ENCODE measurements at regions not wholly inside any gene's neighbourhood (a gene's known extent, or its start where the extent isn't known, plus 50 kb on each side); places are given as distances from the start of the nearest gene placed in this dataset.
A peak's percentile ranks its signal among the peaks of the same experiment; 100 is the strongest.
"Not testable (repeated sequence)": the region's sequence is repeated elsewhere in the genome, so short reads cannot be mapped to it uniquely, and the experiment has no call there.

DNA sequence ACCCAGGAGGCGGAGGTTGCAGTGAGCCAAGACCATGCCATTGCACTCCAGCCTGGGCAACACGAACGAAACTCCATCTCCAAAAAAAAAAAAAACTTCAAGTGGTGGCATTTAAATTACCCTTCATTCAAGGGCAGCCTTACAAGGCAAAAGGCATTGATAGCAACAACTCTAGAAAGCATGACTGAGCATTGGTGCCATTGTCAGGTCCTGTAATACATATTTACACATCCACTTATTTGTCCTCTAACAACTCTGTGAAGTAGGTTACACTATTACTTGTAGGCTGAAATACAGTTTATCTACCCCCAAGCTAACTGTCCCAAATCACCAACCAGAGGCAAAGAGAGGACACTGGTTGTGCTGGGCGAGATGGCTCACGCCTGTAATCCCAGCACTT, 52.7 kb upstream of the LARP1 start:
- no peak for DNase-seq

DNA sequence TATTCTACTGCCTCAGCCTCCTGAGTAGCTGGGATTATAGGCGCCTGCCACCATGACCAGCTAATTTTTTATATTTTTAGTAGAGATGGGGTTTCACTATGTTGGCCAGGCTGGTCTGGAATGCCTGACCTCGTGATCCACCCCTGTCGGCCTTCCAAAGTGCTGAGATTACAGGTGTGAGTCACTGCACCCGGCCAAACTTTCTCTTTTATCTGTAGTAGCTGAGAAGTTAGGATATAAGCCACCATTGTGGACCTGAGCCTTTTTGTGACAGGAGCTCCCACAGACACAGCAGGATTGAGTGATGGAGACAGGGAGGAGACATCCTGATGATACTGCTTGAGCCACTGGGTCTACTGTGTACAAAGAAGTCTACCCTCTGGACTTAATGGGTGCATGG, 53.5 kb upstream of the LARP1 start:
- not testable (repeated sequence) for DNase-seq

DNA sequence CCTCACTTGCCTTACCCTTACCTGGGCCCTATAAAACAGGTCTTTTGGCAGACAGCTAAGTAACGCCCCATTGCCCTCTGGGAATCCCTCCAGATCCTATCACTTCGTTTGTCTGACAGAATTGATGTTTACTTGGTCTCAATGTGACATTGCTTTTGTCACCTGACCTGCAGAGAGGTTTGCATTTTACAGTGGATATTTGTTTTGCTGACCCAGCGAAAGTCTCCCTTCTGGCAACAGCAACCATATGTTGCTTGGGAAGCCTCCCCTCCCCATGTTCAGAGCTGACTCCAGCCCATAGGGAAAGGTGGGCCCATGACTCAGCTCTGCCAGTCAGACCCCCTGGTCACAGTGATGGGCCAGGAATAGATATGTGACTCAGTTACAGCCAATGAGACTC, 54.0 kb upstream of the LARP1 start:
- DNase-seq, result no peak

- DNase-seq, result not testable (repeated sequence)
Observed at GRCh38 chr5:154700289-154700928, 54.8 kb upstream of the LARP1 start.

GRCh38 chr5:154698763-154699162, 56.4 kb upstream of the LARP1 start:
- DNase-seq, result no peak

- DNase-seq, result no peak
Observed at GRCh38 chr5:154697371-154697770, 57.8 kb upstream of the LARP1 start.

- no peak for DNase-seq
Observed at GRCh38 chr5:154696891-154697290, 58.3 kb upstream of the LARP1 start.

DNA sequence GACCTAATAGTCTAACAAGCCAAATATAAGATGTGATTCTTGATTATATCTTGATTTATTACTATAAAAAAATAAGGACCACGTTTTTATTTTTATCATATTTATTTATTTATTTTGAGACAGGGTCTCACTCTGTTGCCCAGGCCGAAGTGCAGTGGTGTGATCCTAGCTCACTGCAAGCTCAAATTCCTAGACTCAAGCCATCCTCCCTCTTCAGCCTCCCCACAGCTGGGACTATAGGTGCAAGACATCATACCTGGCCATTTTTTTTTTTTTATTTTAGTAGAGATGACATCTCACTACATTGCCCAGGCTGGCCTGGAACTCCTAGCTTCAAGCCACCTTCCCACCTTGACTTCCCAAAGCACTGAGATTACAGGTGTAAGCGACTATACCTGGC, 61.0 kb upstream of the LARP1 start:
- no peak for DNase-seq

DNA sequence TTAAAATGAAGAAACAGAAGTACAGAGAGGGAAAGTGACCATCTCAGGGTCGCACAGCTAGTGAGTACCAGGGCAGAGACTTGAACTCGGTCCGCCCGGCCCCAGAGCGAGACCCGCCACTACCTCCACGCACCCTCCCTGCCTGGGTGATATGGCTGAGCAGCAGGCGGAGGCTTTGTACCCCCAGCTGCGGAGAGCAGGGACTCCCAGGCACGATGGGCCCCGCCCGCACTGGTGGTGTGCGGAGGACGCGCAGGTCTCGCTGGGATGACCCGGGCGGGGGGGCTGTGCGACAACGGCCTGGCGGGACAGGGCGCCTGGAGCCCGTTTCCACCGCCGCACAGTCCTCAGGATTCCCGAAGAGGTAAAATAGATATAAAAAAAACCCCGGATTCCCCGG, 64.7 kb upstream of the LARP1 start:
- no peak for DNase-seq

DNA sequence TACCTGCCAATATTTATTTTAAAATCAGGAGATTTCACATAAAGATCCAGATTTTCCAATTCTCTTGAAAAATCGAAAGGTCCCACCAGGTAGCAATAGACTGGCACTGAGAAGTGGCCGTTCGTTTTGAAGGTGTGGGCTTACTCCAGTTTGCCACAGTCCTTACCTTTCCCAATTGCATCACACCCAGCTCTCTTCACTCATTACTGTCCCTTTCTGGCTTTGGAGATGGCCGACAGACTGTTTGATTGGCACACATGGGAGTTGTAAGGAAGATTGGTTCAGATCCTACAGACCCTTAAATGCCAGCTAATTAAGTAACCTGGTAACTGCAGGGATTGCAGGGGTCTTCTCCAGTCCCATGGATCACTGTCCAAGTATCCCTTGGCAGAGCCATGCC, 68.7 kb upstream of the LARP1 start:
- DNase-seq, result no peak

- peak; percentile 24 for DNase-seq
Observed at GRCh38 chr5:154683101-154683880, 71.9 kb upstream of the LARP1 start.

DNA sequence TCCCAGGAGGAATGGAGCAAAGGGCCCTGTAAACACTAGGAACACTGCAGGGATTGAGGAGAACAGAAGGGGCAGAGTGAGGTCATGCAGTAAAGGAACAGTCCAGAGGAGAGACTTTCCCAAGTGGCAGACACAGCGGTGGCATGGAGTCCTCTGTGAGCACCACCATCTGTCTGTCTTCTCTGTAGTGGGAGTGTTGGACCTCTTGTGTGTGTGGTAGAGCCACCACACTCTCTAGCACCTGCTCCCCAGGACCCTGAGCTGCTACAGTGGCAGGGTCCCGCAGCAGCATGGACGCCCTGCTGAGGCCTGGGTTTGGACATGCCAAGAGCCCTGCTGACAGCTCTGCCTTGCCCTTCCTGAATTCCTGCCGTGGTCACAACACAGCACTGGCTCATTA, 75.7 kb upstream of the LARP1 start:
- no peak for DNase-seq

- DNase-seq, result peak; percentile 19
Observed at GRCh38 chr5:154677921-154678320, 77.3 kb upstream of the LARP1 start.

- no peak for DNase-seq
Observed at GRCh38 chr5:154676508-154676907, 78.7 kb upstream of the LARP1 start.

GRCh38 chr5:154674029-154674428, 81.1 kb upstream of the LARP1 start:
- DNase-seq, result no peak

- no peak for DNase-seq
Observed at GRCh38 chr5:154673506-154673905, 81.7 kb upstream of the LARP1 start.

DNA sequence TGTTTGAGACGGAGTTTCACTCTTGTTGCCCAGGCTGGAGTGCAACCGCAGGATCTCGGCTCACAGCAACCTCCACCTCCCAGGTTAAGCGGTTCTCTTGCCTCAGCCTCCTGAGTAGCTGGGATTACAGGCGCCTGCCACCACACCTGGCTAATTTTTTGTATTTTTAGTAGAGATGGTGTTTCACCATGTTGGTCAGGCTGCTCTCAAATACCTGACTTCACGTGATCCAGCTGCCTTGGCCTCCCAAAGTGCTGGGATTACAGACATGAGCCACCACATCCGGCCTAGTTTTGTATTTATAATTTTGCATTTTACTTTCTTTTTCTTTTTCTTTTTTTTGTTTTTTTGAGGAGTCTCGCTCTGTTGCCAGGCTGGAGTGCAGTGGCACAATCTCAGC, 85.3 kb upstream of the LARP1 start:
- not testable (repeated sequence) for DNase-seq

- DNase-seq, result no peak
Observed at GRCh38 chr5:154669402-154669801, 85.8 kb upstream of the LARP1 start.

DNA sequence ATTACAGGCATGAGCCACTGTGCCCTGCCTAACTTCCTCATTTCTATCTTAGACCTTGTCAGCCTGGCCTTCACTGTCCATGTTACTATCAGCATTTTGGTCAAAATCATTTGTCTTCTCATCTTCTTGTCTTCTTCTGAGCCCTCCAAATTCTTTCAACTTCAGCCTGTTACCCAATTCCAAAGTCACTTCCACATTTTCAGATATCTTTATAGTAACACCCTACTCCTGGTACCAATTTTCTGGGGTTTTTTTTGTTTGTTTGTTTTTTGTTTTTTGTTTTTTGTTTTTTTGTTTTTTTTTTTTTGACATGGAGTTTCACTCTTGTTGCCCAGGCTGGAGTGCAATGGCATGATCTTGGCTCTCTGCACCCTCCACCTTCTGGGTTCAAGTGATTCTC, 90.3 kb upstream of the LARP1 start:
- DNase-seq, result no peak

DNA sequence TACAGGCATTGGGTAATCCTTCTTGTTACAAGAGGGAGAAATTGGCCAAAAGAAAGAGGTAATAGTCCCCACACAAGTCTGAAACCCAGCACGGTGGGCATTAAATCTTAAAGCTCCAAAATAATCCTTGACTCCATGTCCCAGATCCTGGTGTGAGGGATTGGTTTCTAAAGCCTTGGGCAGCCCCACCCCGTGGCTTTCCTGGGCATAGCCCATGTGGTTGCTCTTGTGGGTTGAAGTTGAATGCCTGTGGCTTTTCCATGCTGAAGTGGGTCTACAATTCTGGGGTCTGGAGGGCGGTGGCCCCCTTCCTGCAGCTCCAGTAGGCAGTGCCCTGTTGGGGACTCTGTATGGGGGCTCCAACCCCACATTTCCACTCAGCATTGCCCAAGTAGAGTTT, 91.8 kb upstream of the LARP1 start:
- DNase-seq, result no peak

GRCh38 chr5:154654486-154655371, 100.4 kb upstream of the LARP1 start:
- peak; percentile 15 for DNase-seq

- DNase-seq, result peak; percentile 15
Observed at GRCh38 chr5:154653764-154654485, 101.3 kb upstream of the LARP1 start.

DNA sequence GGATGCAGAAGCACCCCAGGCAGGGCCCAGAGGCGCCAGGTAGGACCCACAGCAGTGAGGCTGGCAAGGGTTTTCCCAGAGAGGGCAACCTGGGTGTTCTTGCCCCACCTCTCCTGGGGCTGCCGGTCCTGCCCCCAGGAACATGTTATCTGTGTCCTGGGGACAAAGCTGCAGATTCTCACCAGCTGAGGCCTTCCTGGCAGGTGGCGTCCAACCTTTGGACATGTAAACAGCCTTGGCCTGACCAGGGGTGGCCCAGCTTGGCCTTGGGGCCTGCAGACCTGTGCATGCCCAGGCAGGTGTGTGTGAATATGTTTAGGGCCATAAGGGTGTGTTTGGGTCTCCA, 101.8 kb upstream of the LARP1 start:
- DNase-seq, result no peak

Measured in inflammatory macrophage treated with lipopolysaccharide for 4 hours (primary cell).